ENCODE measurements at regions not wholly inside any gene's neighbourhood (a gene's known extent, or its start where the extent isn't known, plus 50 kb on each side); places are given as distances from the start of the nearest gene placed in this dataset.

DNA sequence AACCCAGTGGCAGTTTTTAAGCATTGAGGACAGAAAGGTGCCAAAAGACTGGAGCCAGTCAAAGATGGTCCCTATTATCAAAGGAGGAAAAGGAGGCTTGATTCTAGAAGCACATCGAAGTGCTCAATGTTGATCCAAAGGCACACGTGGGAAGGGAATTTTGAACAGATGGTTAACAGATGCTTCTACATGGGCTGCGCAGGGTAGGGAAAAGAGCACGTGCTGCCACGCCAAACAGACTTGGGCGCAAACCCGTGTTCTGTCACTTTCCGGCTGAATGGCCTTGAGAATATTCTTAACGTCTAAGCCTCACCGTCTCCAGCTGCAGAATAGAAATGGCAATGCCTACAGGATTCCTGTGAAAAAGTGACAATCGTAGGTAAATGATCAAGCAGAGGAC lies 217.9 kb upstream of the MTNR1B start:
- Histone ChIP-seq H3K4me1 (ENCODE audit: control extremely low read depth in 1 of 4, control insufficient read depth in 4 of 4, insufficient read depth in 4 of 4, low read length in 3 of 4) (no peaks in the 10 kb centered on the region), H3K4me3 (ENCODE audit: control insufficient read depth in 1 of 7, extremely low read depth in 1 of 7, insufficient read depth in 4 of 7, low read depth in 2 of 7, low read length in 6 of 7) (no peak overlapping the region), H3K27me3 (replicated peaks in 2 of 5; ENCODE audit: control insufficient read depth in 4 of 5, insufficient read depth in 5 of 5, low read length in 4 of 5) (no peaks in the 10 kb centered on the region), H3K9me3 (ENCODE audit: control extremely low read depth in 1 of 5, control insufficient read depth in 4 of 5, insufficient read depth in 2 of 5, low read depth in 1 of 5, low read length in 4 of 5) (peaks cover 0 to 3% (median 0%) of the 10 kb centered on the region in 5 experiments), H3K36me3 (ENCODE audit: control insufficient read depth in 4 of 4, insufficient read depth in 4 of 4, low read length in 3 of 4) (no peaks in the 10 kb centered on the region), H3K27ac (ENCODE audit: insufficient read depth in 1 of 2, low read depth in 1 of 2, low read length in 2 of 2, poor library complexity in 1 of 2, severe bottlenecking in 2 of 2) (no peak overlapping the region)
- 86% methylated on average over 11 of the region's 11 CpGs for WGBS (ENCODE audit: insufficient coverage)
- ChIA-PET POLR2A (no interaction called here), CTCF (no interaction called here)
- no peak for DNase-seq

- CTCF ChIA-PET, result interaction anchor here (0.9 kb wide), 1 partner anchor 11 kb away, joined by 3 read pairs; no protein-coding TSS in a partner anchor
- Histone ChIP-seq H3K36me3 (ENCODE audit: control insufficient read depth in 4 of 4, insufficient read depth in 4 of 4, low read length in 3 of 4) (no peaks in the 10 kb centered on the region), H3K27ac (ENCODE audit: insufficient read depth in 1 of 2, low read depth in 1 of 2, low read length in 2 of 2, poor library complexity in 1 of 2, severe bottlenecking in 2 of 2) (no peak overlapping the region), H3K4me1 (ENCODE audit: control extremely low read depth in 1 of 4, control insufficient read depth in 4 of 4, insufficient read depth in 4 of 4, low read length in 3 of 4) (no peaks in the 10 kb centered on the region), H3K4me3 (ENCODE audit: control insufficient read depth in 1 of 7, extremely low read depth in 1 of 7, insufficient read depth in 4 of 7, low read depth in 2 of 7, low read length in 6 of 7) (no peak overlapping the region), H3K9me3 (ENCODE audit: control extremely low read depth in 1 of 5, control insufficient read depth in 4 of 5, insufficient read depth in 2 of 5, low read depth in 1 of 5, low read length in 4 of 5) (peaks cover 0 to 3% (median 0%) of the 10 kb centered on the region in 5 experiments), H3K27me3 (replicated peaks in 2 of 5; ENCODE audit: control insufficient read depth in 4 of 5, insufficient read depth in 5 of 5, low read length in 4 of 5) (no peaks in the 10 kb centered on the region)
- WGBS (ENCODE audit: insufficient coverage), result no CpG with 5 or more reads among the region's 1 CpG
- POLR2A ChIA-PET, result no interaction called here
- no peak for DNase-seq
Observed at GRCh38 chr11:92752122-92752521, 217.3 kb upstream of the MTNR1B start.

DNA sequence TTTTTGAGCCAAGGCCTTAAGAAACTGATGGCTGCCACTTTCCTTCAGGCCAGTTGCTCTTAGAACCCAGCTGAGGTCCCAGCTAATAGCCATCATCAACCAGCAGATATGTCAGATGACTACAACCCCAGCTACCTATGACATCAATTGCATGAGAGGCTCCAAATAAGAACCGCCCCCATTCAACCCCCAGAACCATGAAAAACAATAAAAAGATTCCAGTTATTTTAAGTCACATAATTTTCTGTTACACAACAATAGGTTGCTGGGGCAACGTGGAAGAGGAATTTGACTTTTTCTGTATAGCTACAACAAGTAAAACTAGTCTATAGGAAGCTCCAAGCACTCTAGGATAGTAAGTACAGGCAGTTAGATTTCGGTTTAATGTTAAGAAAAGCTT lies 216.3 kb upstream of the MTNR1B start:
- no peaks in the 10 kb centered on the region for H3K9me3 ChIP-seq (ENCODE audit: control extremely low read depth in 1 of 5, control insufficient read depth in 4 of 5, insufficient read depth in 2 of 5, low read depth in 1 of 5, low read length in 4 of 5)
- no peak overlapping the region for H3K27ac ChIP-seq (ENCODE audit: insufficient read depth in 1 of 2, low read depth in 1 of 2, low read length in 2 of 2, poor library complexity in 1 of 2, severe bottlenecking in 2 of 2)
- H3K4me3 ChIP-seq (ENCODE audit: control insufficient read depth in 1 of 7, extremely low read depth in 1 of 7, insufficient read depth in 4 of 7, low read depth in 2 of 7, low read length in 6 of 7), result no peak overlapping the region
- no peaks in the 10 kb centered on the region for H3K27me3 ChIP-seq (replicated peaks in 2 of 5; ENCODE audit: control insufficient read depth in 4 of 5, insufficient read depth in 5 of 5, low read length in 4 of 5)
- DNase-seq, result peak in 2 of 3 donors; percentile 35 to 50
- WGBS (ENCODE audit: insufficient coverage), result 100% methylated on average over 1 of the region's 3 CpGs
- H3K4me1 ChIP-seq (ENCODE audit: control extremely low read depth in 1 of 4, control insufficient read depth in 4 of 4, insufficient read depth in 4 of 4, low read length in 3 of 4), result no peaks in the 10 kb centered on the region
- ChIA-PET POLR2A (no interaction called here), CTCF (interaction anchor here (0.8 to 0.9 kb wide), 2 partner anchors 10 to 133 kb away, joined by 3 to 4 read pairs; no protein-coding TSS in a partner anchor)
- no peaks in the 10 kb centered on the region for H3K36me3 ChIP-seq (ENCODE audit: control insufficient read depth in 4 of 4, insufficient read depth in 4 of 4, low read length in 3 of 4)

DNA sequence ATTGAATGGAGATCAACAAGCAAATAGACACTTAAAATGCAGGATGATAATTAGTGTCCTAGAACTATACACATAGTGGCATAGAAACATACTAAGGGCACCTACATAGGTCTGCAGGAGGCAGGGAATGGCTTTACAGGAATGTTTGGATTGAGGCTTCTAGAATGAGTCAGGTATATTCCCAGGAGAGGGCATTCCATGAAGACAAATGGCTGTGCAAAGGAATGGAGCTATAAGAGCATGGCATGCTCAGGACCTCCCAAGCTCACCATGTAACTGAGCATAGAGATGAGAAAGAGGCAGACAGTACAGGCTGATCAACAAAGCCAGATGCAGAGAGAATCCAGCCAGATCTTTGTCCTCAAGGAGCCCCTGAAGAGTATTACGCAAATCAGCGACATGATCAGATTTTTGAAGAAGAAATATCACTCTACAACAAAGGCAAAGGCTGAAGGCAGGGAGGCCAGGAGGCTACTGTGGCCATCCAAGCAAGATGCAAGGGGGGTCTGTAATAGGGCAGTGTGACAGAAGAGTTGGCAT lies 211.1 kb upstream of the MTNR1B start:
- WGBS (ENCODE audit: insufficient coverage), result no CpG with 5 or more reads among the region's 2 CpGs
- no peak overlapping the region for H3K4me3 ChIP-seq (ENCODE audit: control insufficient read depth in 1 of 7, extremely low read depth in 1 of 7, insufficient read depth in 4 of 7, low read depth in 2 of 7, low read length in 6 of 7)
- H3K9me3 ChIP-seq (ENCODE audit: control extremely low read depth in 1 of 5, control insufficient read depth in 4 of 5, insufficient read depth in 2 of 5, low read depth in 1 of 5, low read length in 4 of 5), result no peaks in the 10 kb centered on the region
- CTCF ChIA-PET, result interaction anchor here (1.6 kb wide), 1 partner anchor 23 kb away, joined by 3 read pairs; no protein-coding TSS in a partner anchor
- no peak for DNase-seq
- H3K36me3 ChIP-seq (ENCODE audit: control insufficient read depth in 4 of 4, insufficient read depth in 4 of 4, low read length in 3 of 4), result no peaks in the 10 kb centered on the region
- H3K4me1 ChIP-seq (ENCODE audit: control extremely low read depth in 1 of 4, control insufficient read depth in 4 of 4, insufficient read depth in 4 of 4, low read length in 3 of 4), result peaks cover 6 to 22% (median 19%) of the 10 kb centered on the region in 4 experiments
- no peak overlapping the region for H3K27ac ChIP-seq (ENCODE audit: insufficient read depth in 1 of 2, low read depth in 1 of 2, low read length in 2 of 2, poor library complexity in 1 of 2, severe bottlenecking in 2 of 2)
- H3K27me3 ChIP-seq (replicated peaks in 2 of 5; ENCODE audit: control insufficient read depth in 4 of 5, insufficient read depth in 5 of 5, low read length in 4 of 5), result no peaks in the 10 kb centered on the region
- POLR2A ChIA-PET, result no interaction called here

DNA sequence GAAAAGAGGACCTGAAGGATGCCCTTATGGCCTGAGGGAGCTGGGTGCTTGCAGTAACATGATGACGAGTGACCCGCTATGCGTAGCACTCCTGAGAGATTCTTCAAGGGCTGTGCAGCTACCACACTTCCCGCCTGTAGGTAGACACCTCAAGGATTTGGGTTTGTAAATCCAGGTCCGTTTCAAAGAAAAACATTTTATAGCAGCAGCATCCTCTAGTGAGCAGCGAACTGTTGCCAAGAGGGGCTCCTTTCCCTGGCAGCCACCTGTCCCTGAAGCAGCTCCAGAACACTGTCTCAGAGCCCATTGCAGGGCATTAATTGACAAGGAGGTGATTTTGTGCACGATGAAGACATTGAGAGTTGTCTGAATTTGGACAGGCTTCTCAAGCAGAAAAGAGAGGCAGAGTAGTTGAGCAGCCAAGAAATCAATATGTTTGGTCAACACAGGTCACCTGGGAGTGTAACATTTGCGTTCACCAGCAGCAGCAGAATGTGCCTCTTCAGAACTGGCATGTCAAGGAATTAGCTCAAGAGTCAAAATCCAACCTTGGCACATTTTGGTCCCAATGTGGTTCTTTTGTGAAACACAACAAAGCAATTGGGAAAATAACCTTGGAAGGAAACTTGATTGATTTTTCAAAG lies 209.8 kb upstream of the MTNR1B start:
- H3K36me3 ChIP-seq (ENCODE audit: control insufficient read depth in 4 of 4, insufficient read depth in 4 of 4, low read length in 3 of 4), result no peaks in the 10 kb centered on the region
- H3K4me1 ChIP-seq (ENCODE audit: control extremely low read depth in 1 of 4, control insufficient read depth in 4 of 4, insufficient read depth in 4 of 4, low read length in 3 of 4), result peaks cover 11 to 36% (median 31%) of the 10 kb centered on the region in 4 experiments
- WGBS (ENCODE audit: insufficient coverage), result 98% methylated on average over 7 of the region's 8 CpGs
- ChIA-PET CTCF (interaction anchor here (0.8 to 1.1 kb wide), 3 partner anchors 10 to 54 kb away, joined by 3 read pairs; no protein-coding TSS in a partner anchor), POLR2A (no interaction called here)
- no peak for DNase-seq
- no peak overlapping the region for H3K27ac ChIP-seq (ENCODE audit: insufficient read depth in 1 of 2, low read depth in 1 of 2, low read length in 2 of 2, poor library complexity in 1 of 2, severe bottlenecking in 2 of 2)
- H3K9me3 ChIP-seq (ENCODE audit: control extremely low read depth in 1 of 5, control insufficient read depth in 4 of 5, insufficient read depth in 2 of 5, low read depth in 1 of 5, low read length in 4 of 5), result no peaks in the 10 kb centered on the region
- no peaks in the 10 kb centered on the region for H3K27me3 ChIP-seq (replicated peaks in 2 of 5; ENCODE audit: control insufficient read depth in 4 of 5, insufficient read depth in 5 of 5, low read length in 4 of 5)
- no peak overlapping the region for H3K4me3 ChIP-seq (ENCODE audit: control insufficient read depth in 1 of 7, extremely low read depth in 1 of 7, insufficient read depth in 4 of 7, low read depth in 2 of 7, low read length in 6 of 7)

GRCh38 chr11:92762121-92762540 lies 207.3 kb upstream of the MTNR1B start:
- peak overlapping the region in 1 of 2 experiments; percentile 45 for H3K27ac ChIP-seq (ENCODE audit: insufficient read depth in 1 of 2, low read depth in 1 of 2, low read length in 2 of 2, poor library complexity in 1 of 2, severe bottlenecking in 2 of 2)
- ChIA-PET CTCF (interaction anchor here (2.1 kb wide), 1 partner anchor 26 kb away, joined by 4 read pairs; no protein-coding TSS in a partner anchor), POLR2A (no interaction called here)
- peaks cover 18 to 58% (median 48%) of the 10 kb centered on the region in 4 experiments for H3K4me1 ChIP-seq (ENCODE audit: control extremely low read depth in 1 of 4, control insufficient read depth in 4 of 4, insufficient read depth in 4 of 4, low read length in 3 of 4)
- H3K36me3 ChIP-seq (ENCODE audit: control insufficient read depth in 4 of 4, insufficient read depth in 4 of 4, low read length in 3 of 4), result no peaks in the 10 kb centered on the region
- peak overlapping the region in 1 of 7 experiments; percentile 36 for H3K4me3 ChIP-seq (ENCODE audit: control insufficient read depth in 1 of 7, extremely low read depth in 1 of 7, insufficient read depth in 4 of 7, low read depth in 2 of 7, low read length in 6 of 7)
- 0% methylated on average over 1 of the region's 3 CpGs for WGBS (ENCODE audit: insufficient coverage)
- H3K27me3 ChIP-seq (replicated peaks in 2 of 5; ENCODE audit: control insufficient read depth in 4 of 5, insufficient read depth in 5 of 5, low read length in 4 of 5), result no peaks in the 10 kb centered on the region
- H3K9me3 ChIP-seq (ENCODE audit: control extremely low read depth in 1 of 5, control insufficient read depth in 4 of 5, insufficient read depth in 2 of 5, low read depth in 1 of 5, low read length in 4 of 5), result no peaks in the 10 kb centered on the region
- peak; percentile 47 to 89 (median 81) for DNase-seq

- Histone ChIP-seq H3K4me1 (ENCODE audit: control extremely low read depth in 1 of 4, control insufficient read depth in 4 of 4, insufficient read depth in 4 of 4, low read length in 3 of 4) (peaks cover 18 to 65% (median 51%) of the 10 kb centered on the region in 4 experiments), H3K4me3 (ENCODE audit: control insufficient read depth in 1 of 7, extremely low read depth in 1 of 7, insufficient read depth in 4 of 7, low read depth in 2 of 7, low read length in 6 of 7) (no peak overlapping the region), H3K36me3 (ENCODE audit: control insufficient read depth in 4 of 4, insufficient read depth in 4 of 4, low read length in 3 of 4) (no peaks in the 10 kb centered on the region), H3K27ac (ENCODE audit: insufficient read depth in 1 of 2, low read depth in 1 of 2, low read length in 2 of 2, poor library complexity in 1 of 2, severe bottlenecking in 2 of 2) (no peak overlapping the region), H3K9me3 (ENCODE audit: control extremely low read depth in 1 of 5, control insufficient read depth in 4 of 5, insufficient read depth in 2 of 5, low read depth in 1 of 5, low read length in 4 of 5) (no peaks in the 10 kb centered on the region), H3K27me3 (replicated peaks in 2 of 5; ENCODE audit: control insufficient read depth in 4 of 5, insufficient read depth in 5 of 5, low read length in 4 of 5) (no peaks in the 10 kb centered on the region)
- ChIA-PET CTCF (interaction anchor here (0.7 to 2.1 kb wide), 4 partner anchors 11 to 48 kb away, joined by 3 to 4 read pairs (median 3); no protein-coding TSS in a partner anchor), POLR2A (no interaction called here)
- DNase-seq, result no peak
Observed at GRCh38 chr11:92763336-92763735, 206.1 kb upstream of the MTNR1B start.
